NCI-H1436 (cell line): ENCODE measurements at regions not wholly inside any gene's neighbourhood (a gene's known extent, or its start where the extent isn't known, plus 50 kb on each side); places are given as distances from the start of the nearest gene placed in this dataset.
A peak's percentile ranks its signal among the peaks of the same experiment; 100 is the strongest.

ENCODE experiments used
- DNase-seq: peaks from one replicate; lab custom pipeline; 2025; lab: John Stamatoyannopoulos, UW

DNA sequence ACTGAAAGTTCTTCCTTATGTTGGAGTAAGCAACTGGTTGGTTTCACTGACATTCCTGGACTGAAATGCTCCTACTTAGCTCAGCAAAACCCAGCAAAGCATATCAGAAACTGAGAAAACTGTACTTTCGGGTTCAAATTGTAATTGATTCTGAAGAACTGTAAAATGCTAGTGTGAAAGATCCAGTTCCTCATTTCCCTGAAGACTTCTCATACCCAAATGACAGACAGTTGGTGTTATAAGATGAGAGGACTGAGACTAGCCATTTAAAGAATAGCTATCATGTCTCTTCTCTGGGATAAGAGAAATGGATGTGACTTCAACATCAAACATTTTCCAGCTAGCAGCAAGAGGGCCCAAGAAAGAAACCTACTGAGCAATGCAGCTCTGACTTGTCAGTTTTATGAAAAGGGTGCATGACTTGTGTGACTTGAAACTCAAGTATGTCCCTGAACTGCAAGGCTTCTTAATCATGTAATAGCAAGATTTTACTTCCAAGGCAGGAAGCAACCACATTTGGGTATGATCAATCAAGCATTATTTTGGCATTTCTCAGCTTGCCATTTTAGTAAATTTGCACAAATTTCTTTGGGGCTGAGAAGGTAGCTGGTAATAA is 420.3 kb upstream of the MMADHC start:
- no peak for DNase-seq

- DNase-seq, result no peak
Measured at GRCh38 chr2:150006591-150006990, 419.0 kb upstream of the MMADHC start.

DNA sequence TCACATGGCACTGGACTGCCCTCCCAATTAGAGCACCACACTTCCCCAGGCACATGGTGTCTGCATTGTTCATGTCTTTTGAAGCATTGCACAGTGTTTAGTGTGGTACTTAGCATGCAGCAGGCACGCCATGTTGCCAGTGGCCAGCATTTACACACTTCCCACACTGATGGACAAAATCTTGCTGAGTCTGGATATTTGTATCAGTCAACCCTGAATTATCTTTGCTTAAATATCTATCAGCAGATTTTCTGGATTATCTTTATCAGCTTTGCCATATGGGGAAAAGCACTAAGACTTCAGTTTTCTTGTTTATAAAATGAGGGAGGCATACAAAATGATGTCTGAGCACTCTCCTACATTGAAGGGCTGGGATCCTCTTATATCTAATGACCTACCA is 416.0 kb upstream of the MMADHC start:
- DNase-seq, result no peak

DNA sequence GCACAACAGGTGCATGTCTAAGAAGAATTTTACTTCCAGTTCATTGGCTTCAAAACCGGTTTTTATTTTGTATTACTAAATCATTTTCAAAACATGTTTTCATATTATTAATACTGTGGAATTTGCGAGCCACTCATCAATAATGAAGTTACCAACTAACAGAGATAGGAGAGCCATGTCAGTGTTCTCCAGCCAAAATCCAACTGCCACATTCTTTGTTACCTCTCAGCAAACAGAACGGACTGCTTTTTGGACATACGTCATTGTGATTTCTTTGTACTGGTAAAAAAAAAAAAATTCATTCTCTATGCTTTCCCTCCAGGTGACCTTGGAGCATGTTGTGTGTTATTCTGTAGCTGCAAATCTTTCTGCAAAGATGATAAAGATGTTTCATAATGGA is 414.2 kb upstream of the MMADHC start:
- DNase-seq, result no peak

- DNase-seq, result no peak
Measured at GRCh38 chr2:149996901-149997300, 409.3 kb upstream of the MMADHC start.

GRCh38 chr2:149994057-149994728 is 406.6 kb upstream of the MMADHC start:
- peak; percentile 17 for DNase-seq

DNA sequence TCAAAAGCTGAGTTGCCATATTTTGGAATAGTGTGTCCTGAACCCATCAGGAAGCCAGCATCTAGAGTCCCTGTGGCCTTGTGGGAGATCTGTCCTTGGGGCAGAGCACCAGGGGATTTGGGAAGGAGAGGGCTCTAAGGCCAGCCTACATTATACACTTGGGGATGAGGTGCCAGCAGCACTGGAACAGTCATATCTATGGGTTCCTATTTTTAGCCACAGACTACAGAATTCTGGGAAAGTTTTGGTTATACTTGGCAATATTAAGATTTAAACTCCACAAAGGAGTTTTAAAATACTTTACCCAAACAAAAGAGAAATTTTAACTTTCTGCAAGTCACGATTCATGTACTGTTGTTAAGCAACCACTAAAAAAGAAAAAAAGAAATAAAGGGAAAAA is 405.7 kb upstream of the MMADHC start:
- no peak for DNase-seq

DNA sequence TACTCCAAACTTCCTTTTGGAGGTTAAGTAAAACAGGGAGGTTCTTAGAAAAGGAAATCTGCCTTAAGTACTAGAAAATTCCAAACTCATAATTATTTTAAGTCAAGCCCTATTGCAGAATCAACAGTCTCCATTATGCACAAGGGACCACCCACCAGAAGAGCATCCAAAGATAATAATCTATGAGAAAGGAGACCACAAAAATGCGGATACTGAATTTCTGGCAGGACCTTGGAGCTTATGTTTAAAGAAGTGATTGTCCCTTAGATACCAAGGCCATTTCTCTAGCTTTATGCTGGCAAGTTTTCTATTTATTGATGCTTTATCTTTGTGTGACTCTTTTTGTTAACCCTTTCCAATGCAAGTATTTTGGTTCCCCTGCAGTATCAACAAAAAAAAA is 404.0 kb upstream of the MMADHC start:
- DNase-seq, result no peak

GRCh38 chr2:149990965-149991364 is 403.4 kb upstream of the MMADHC start:
- DNase-seq, result no peak

DNA sequence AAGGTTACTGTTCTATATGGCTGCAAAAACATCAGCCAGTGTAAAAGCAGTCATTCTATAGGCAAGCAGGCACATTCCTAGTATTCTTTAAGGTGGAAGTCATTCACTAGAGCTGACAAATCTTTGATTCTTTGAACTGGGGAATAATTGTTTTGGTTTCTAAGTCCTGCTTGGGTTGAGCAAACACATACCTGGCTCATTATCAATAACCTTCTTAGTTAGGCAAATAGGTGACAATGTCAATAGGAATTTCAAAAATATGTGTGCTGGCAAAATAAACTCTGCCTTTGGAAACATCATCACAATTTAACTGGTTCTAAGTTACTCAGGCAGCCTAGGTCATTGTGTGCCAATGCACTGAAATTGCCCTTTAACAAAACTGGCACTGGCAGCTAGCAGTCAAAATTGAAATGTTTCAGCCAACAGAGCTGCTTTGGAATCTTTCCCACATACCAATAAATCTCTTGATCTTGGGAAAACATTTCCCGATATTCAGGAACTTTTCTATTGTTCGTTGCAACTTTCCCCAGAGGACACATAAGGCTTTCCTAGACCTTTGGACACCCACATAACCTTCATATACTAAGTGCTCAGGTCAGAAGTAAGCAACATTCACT is 402.0 kb upstream of the MMADHC start:
- no peak for DNase-seq

- no peak for DNase-seq
Measured at GRCh38 chr2:149988361-149988760, 400.8 kb upstream of the MMADHC start.

DNA sequence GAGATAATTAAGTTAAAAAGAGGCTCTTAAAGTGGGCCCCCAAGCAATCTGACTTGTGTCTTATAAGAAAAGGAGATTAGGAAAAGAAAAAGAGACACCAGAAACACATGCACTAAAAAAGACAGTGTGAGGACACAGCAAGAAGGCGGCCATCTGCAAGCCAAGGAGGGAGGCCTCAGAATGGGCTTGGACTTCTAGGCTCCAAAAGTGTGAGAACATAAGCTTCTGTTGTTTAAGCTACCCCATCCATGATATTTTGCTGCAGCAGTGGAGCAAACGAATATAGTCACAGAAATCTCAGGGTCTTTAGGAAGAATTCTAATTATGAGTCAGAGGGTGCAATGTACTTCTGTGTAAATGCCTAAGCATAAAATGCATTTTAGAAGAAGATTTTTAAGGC is 399.3 kb upstream of the MMADHC start:
- no peak for DNase-seq

DNA sequence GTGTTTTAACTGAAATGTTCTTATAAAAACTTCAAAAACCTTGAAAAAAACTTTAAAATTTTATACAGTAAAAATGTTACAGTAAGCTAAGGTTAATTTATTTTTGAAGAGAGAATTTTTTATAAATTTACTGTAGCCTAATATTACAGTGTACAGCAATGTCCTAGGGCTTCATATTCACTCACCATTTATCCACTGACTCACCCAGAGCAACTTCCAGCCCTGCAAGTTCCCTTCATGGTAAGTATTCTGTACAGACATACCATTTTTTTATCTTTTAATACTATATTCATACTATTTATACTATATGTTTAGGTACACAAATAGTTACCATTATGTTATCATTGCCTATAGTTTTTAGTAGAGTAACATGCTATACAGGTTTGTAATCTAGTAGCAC is 396.7 kb upstream of the MMADHC start:
- no peak for DNase-seq

- no peak for DNase-seq
Measured at GRCh38 chr2:149972066-149972465, 384.5 kb upstream of the MMADHC start.

DNA sequence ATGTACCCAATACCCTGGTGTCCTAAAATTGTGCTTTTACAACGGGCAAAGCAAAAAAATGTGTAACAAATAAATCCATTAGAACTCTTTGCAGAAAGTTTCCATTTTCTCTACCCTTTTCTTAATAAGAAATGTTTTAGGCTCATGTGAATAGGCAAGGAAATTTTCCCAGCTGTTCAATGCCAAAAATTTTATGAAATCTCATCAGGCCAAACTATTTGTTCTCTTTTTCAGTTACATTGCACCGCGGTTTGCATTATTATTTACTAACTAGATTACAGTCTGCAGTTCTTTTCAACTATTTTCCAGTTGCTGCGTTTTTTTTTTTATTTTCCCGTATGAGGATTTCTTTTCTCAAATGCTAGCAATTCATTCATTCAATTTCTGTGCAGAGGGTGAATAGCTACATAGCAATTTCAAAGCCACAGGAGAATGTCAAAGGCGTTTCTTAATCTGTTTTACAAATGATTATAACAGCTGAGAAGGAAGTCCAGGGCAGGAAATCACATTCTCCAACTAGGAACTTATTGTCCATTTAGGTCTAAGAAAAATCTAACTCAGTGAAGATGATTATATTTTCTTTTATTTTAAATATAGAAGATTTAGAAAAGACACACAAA is 367.5 kb upstream of the MMADHC start:
- DNase-seq, result no peak

DNA sequence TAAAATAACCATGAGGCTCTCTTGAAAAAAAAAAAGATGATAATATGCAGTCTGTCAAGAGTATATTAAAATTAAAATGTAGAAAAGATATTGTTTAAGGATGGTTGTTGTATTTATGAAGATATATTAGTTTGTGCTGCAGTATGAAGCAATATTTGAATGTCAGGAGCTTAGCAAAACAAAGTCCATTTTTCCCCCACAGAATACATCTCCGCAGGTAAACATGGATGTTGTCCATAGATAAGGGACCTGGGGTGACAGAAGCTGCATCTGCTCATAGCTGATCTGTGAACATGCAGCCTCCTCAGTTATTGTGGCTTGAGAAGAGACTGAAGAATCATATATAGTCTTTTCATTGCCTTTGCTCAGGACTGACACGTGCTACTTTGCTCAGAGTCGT is 366.1 kb upstream of the MMADHC start:
- DNase-seq, result no peak

GRCh38 chr2:149931486-149931885 is 343.9 kb upstream of the MMADHC start:
- no peak for DNase-seq

DNA sequence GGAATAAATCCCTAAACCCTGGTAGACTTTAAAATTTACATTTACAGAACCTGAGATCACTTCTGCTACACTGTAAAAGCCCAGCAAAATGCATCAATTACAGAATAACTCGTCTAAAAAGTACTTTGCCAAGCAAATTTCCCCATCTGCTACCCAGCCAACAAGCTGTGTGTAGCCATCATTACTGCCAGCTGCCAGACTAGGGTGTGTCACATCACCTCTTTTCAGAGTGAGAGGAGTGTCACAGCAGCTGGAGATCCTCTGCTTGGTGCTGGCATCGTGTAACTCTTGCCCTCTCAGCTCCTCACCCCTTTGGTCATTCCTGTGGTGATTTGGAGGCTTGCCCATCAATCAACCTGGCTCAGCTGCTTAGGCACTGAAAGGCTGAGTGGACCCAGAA is 340.4 kb upstream of the MMADHC start:
- DNase-seq, result no peak

- no peak for DNase-seq
Measured at GRCh38 chr2:149926149-149926548, 338.6 kb upstream of the MMADHC start.

DNA sequence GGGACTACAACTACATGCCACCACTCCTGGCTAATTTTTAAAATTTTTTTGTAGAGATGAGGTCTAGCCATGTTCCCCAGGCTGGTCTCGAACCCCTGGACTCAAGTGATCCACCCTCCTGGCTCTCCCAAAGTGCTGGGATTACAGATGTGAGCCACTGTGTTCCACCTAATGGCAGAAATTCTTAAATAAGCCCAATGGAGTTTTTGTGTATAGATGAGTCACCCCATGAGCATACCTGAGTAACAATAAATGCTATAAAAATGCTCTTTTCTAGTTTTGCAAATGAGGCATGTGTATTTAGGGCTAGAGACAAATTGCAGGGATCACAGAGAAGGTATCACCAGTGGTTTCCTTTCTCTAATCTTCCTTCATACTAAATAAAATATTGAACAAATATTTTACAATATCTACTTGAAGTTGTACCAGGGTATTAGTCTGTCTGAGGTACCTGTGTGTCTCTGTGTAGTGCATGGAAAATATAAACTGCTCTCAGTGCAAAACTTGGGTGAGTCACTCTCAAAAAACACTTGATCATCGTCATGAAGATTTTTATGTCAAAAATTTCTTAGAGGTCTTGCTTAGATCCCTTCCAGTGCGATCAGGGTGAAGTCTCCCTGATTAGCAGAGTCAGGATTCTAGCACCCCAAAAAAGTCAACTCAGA is 337.1 kb upstream of the MMADHC start:
- no peak for DNase-seq

- DNase-seq, result no peak
Measured at GRCh38 chr2:149924028-149924427, 336.5 kb upstream of the MMADHC start.

GRCh38 chr2:149921911-149922616 is 334.5 kb upstream of the MMADHC start:
- DNase-seq, result no peak
